Suprapubic skin (tissue), 3 donors: ENCODE measurements at regions not wholly inside any gene's neighbourhood (a gene's known extent, or its start where the extent isn't known, plus 50 kb on each side); places are given as distances from the start of the nearest gene placed in this dataset.

Experiments
- EP300 ChIP-seq: sonication (generic); formaldehyde crosslinking; IDR thresholded peaks from one replicate; pipeline ENCODE4 v1.6.1; 2017; ENCODE audit warnings: antibody characterized with exemption
- POLR2A ChIP-seq, 2 donors: fragments of 450-650 bp; IDR thresholded peaks; one replicate each; pipeline ENCODE4 v1.6.1; 2017; ENCODE audit warnings: antibody characterized with exemption in 2 of 2, mild to moderate bottlenecking in 2 of 2, moderate library complexity in 2 of 2
- TF ChIP-seq, protein P1 (sequence below), 2 donors: fragments of 200-600 bp in 1 of 2; fragments of 450-650 bp in 1 of 2; sonication (generic) in 1 of 2; IDR thresholded peaks; one replicate each; pipeline ENCODE4 v1.5.1; 2016 to 2019; ENCODE audit warnings: antibody characterized with exemption in 2 of 2, mild to moderate bottlenecking in 1 of 2, moderate library complexity in 1 of 2

DNA sequence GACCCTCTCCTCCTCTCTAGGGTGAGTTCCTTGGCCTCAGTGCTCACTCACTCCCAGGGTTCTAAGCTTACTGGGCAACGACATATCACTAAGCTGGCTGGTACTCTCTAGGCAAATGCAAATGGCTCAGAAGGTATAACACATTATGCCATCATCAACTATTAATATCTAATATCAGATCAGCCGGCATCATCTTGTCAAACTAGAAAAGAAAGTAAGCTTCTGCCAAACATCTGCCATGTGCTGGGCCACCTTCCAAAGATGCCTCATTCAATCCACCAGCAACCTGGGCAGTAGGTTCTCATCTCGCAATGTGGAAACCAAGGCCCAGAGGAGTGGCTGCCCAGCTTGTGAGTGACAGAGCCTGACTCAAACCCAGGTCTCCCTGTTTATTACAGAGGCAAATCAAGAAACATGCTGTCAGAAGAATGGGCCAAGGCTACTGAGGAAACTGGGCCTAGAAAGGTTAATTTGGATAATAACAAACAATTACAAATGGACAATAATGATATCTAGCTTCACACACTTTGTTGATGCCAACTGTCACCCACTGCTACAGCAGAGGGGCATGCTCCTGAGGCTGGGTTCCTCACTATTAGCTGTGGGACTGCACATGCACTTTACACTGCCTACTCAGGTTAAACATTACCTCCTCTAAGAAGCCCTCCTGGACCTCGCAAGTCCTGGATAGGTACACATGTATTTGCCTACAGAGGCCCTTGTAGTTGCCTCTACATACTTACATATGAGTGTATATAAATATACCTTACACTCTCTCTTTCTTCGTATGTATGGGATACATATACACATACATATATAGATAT, 183.3 kb upstream of the JUN start:
- TF ChIP-seq, protein P1, sequence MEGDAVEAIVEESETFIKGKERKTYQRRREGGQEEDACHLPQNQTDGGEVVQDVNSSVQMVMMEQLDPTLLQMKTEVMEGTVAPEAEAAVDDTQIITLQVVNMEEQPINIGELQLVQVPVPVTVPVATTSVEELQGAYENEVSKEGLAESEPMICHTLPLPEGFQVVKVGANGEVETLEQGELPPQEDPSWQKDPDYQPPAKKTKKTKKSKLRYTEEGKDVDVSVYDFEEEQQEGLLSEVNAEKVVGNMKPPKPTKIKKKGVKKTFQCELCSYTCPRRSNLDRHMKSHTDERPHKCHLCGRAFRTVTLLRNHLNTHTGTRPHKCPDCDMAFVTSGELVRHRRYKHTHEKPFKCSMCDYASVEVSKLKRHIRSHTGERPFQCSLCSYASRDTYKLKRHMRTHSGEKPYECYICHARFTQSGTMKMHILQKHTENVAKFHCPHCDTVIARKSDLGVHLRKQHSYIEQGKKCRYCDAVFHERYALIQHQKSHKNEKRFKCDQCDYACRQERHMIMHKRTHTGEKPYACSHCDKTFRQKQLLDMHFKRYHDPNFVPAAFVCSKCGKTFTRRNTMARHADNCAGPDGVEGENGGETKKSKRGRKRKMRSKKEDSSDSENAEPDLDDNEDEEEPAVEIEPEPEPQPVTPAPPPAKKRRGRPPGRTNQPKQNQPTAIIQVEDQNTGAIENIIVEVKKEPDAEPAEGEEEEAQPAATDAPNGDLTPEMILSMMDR (IDR thresholded peaks at IDR 0.05) = no peak
- TF ChIP-seq EP300 = no peak
- no peak for TF ChIP-seq POLR2A (IDR thresholded peaks at IDR 0.05)
